DND-41 (cell line): ENCODE measurements at regions not wholly inside any gene's neighbourhood (a gene's known extent, or its start where the extent isn't known, plus 50 kb on each side); places are given as distances from the start of the nearest gene placed in this dataset.

Experiments used
- ATAC-seq: fragments of 200-7000 bp; cut with Tn5 transposase; 3 replicates; pipeline ENCODE4 v1.9.1; 2021; ENCODE audit warnings: low read depth; ENCODE audit not compliant: insufficient read depth
- DNase-seq: peaks from one replicate; pipeline ENCODE4 v3.0.0-alpha.2; 2020
- H2AFZ ChIP-seq: 2 replicates; pipeline ENCODE4 v1.6.0; 2012; ENCODE audit warnings: low read depth, low read length
- H3K27ac ChIP-seq: 2 replicates; pipeline ENCODE4 v1.5.1; 2012; ENCODE audit warnings: low read length, inconsistent platforms
- H3K27me3 ChIP-seq: fragments of 200-600 bp; sonication (generic); 2 replicates; pipeline ENCODE4 v1.6.0; 2012; ENCODE audit warnings: low read length, mild to moderate bottlenecking, inconsistent platforms; ENCODE audit not compliant: insufficient read depth, poor library complexity
- H3K36me3 ChIP-seq: 2 replicates; pipeline ENCODE4 v1.5.1; 2012; ENCODE audit warnings: low read length, inconsistent platforms; ENCODE audit not compliant: insufficient read depth
- H3K4me1 ChIP-seq: 2 replicates; pipeline ENCODE4 v1.5.1; 2012; ENCODE audit warnings: mild to moderate bottlenecking, low read length; ENCODE audit not compliant: insufficient read depth
- H3K4me2 ChIP-seq: 2 replicates; pipeline ENCODE4 v1.6.0; 2012; ENCODE audit warnings: mild to moderate bottlenecking, moderate library complexity, low read length, inconsistent platforms; ENCODE audit not compliant: insufficient read depth
- H3K4me3 ChIP-seq, 2 experiments: fragments of 200-600 bp in 1 of 2; shearing (Covaris generic) in 1 of 2; 2 replicates each; pipeline ENCODE4 v1.5.1; 2012 to 2016; ENCODE audit warnings: inconsistent platforms in 2 of 2, low read length in 2 of 2, mild to moderate bottlenecking in 2 of 2, low read depth in 1 of 2, moderate library complexity in 1 of 2
- H3K79me2 ChIP-seq: 2 replicates; pipeline ENCODE4 v1.6.0; 2012; ENCODE audit warnings: low read length, inconsistent platforms; ENCODE audit not compliant: insufficient read depth
- H3K9ac ChIP-seq: 2 replicates; pipeline ENCODE4 v1.6.0; 2012; ENCODE audit warnings: low read depth, mild to moderate bottlenecking, inconsistent platforms, low read length, moderate library complexity
- H3K9me3 ChIP-seq: 2 replicates; pipeline ENCODE4 v1.5.1; 2012; ENCODE audit warnings: low read length, moderate library complexity, mild to moderate bottlenecking, inconsistent platforms; ENCODE audit not compliant: insufficient read depth, severe bottlenecking
- H4K20me1 ChIP-seq: 2 replicates; pipeline ENCODE4 v1.6.0; 2012; ENCODE audit warnings: low read length; ENCODE audit not compliant: insufficient read depth
- CTCF ChIP-seq: IDR thresholded peaks from 2 replicates; pipeline ENCODE4 v1.5.1; 2012; ENCODE audit warnings: borderline replicate concordance, low read length, moderate library complexity, mild to moderate bottlenecking; ENCODE audit not compliant: poor library complexity, severe bottlenecking; ENCODE audit errors: extremely low read depth
- EZH2 ChIP-seq: IDR thresholded peaks from 3 replicates; pipeline ENCODE4 v1.6.1; 2012; ENCODE audit warnings: borderline replicate concordance, low read depth, mild to moderate bottlenecking, moderate library complexity, low read length, inconsistent platforms; ENCODE audit not compliant: severe bottlenecking

GRCh38 chr2:40550085-40550484, 98.2 kb upstream of the SLC8A1 start:
- ATAC-seq (no peak), DNase-seq (no peak)
- Histone ChIP-seq H3K27ac (no peak overlapping the region), H4K20me1 (no peaks in the 10 kb centered on the region), H3K36me3 (no peaks in the 10 kb centered on the region), H3K9ac (no peak overlapping the region), H3K27me3 (no peaks in the 10 kb centered on the region), H2AFZ (no peak overlapping the region), H3K4me3 (no peak overlapping the region), H3K4me1 (no peaks in the 10 kb centered on the region), H3K4me2 (no peak overlapping the region), H3K9me3 (no peaks in the 10 kb centered on the region), H3K79me2 (no peaks in the 10 kb centered on the region)
- TF ChIP-seq EZH2 (no peak), CTCF (no peak)

- H3K4me3 ChIP-seq, result no peak overlapping the region
- H3K9me3 ChIP-seq, result no peaks in the 10 kb centered on the region
- no peak overlapping the region for H3K4me2 ChIP-seq
- ATAC-seq (no peak), DNase-seq (no peak)
- no peaks in the 10 kb centered on the region for H3K79me2 ChIP-seq
- H3K9ac ChIP-seq, result no peak overlapping the region
- no peaks in the 10 kb centered on the region for H3K36me3 ChIP-seq
- H3K27ac ChIP-seq, result no peak overlapping the region
- H2AFZ ChIP-seq, result no peak overlapping the region
- H3K4me1 ChIP-seq, result no peaks in the 10 kb centered on the region
- H3K27me3 ChIP-seq, result no peaks in the 10 kb centered on the region
- no peaks in the 10 kb centered on the region for H4K20me1 ChIP-seq
- no peak for TF ChIP-seq CTCF
- no peak for TF ChIP-seq EZH2
These were observed 99.2 kb upstream of the SLC8A1 start for GRCh38 chr2:40551081-40551480.

- no peaks in the 10 kb centered on the region for H3K9me3 ChIP-seq
- DNase-seq (peak; percentile 80), ATAC-seq (peak; percentile 97)
- no peaks in the 10 kb centered on the region for H3K79me2 ChIP-seq
- no peaks in the 10 kb centered on the region for H4K20me1 ChIP-seq
- H3K4me1 ChIP-seq, result no peaks in the 10 kb centered on the region
- no peaks in the 10 kb centered on the region for H3K27me3 ChIP-seq
- no peak overlapping the region for H3K4me2 ChIP-seq
- TF ChIP-seq EZH2 (no peak), CTCF (peak; percentile 90)
- no peak overlapping the region for H3K27ac ChIP-seq
- H3K9ac ChIP-seq, result no peak overlapping the region
- H2AFZ ChIP-seq, result 0 out of 2 replicates have a peak overlapping the region, but pooled peaks have one; percentile 7
- no peaks in the 10 kb centered on the region for H3K36me3 ChIP-seq
- H3K4me3 ChIP-seq, result no peak overlapping the region
These were observed 102.9 kb upstream of the SLC8A1 start for GRCh38 chr2:40554665-40555294.

- ATAC-seq (no peak), DNase-seq (no peak)
- H3K4me1 ChIP-seq, result no peaks in the 10 kb centered on the region
- no peaks in the 10 kb centered on the region for H3K9me3 ChIP-seq
- no peak overlapping the region for H3K4me3 ChIP-seq
- no peaks in the 10 kb centered on the region for H4K20me1 ChIP-seq
- H3K27me3 ChIP-seq, result no peaks in the 10 kb centered on the region
- no peak overlapping the region for H3K27ac ChIP-seq
- H3K79me2 ChIP-seq, result no peaks in the 10 kb centered on the region
- H3K36me3 ChIP-seq, result no peaks in the 10 kb centered on the region
- no peak overlapping the region for H3K9ac ChIP-seq
- H3K4me2 ChIP-seq, result no peak overlapping the region
- H2AFZ ChIP-seq, result no peak overlapping the region
- TF ChIP-seq EZH2 (no peak), CTCF (no peak)
These were observed 104.4 kb upstream of the SLC8A1 start for GRCh38 chr2:40556293-40556692.
